HG02571 (cell line): ENCODE measurements at regions not wholly inside any gene's neighbourhood (a gene's known extent, or its start where the extent isn't known, plus 50 kb on each side); places are given as distances from the start of the nearest gene placed in this dataset.
"Not testable (repeated sequence)": the region's sequence is repeated elsewhere in the genome, so short reads cannot be mapped to it uniquely, and the experiment has no call there.

ENCODE experiments used
- ATAC-seq: cut with Tn5 transposase; IDR thresholded peaks from one replicate; pipeline ENCODE4 v1.9.1; 2021; ENCODE audit warnings: mild to moderate bottlenecking, moderate library complexity; ENCODE audit not compliant: unreplicated experiment

DNA sequence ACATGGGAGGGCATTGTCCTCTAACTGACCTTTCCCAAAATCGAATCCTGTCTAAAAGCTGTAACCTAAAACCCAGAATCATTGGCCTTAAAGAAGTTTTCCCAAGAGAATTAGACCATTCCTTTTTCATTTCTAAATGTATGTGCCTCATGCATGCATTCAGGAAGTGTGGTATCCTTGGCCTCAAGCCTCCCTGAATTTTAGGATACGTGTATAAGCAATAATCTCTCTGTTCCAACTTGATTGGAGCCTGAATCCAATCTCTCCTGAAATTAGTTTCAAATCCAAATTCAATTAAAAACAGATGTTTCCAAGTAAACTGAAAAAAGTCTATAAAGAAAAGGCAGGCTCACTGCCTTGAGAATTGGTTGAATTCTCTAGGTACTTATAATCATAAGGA is 86.0 kb upstream of the VEPH1 start:
- ATAC-seq: no peak

GRCh38 chr3:157588386-157589060 is 85.3 kb upstream of the VEPH1 start:
- no peak for ATAC-seq

GRCh38 chr3:157586293-157586692 is 83.1 kb upstream of the VEPH1 start:
- ATAC-seq: no peak

GRCh38 chr3:157585386-157585785 is 82.2 kb upstream of the VEPH1 start:
- ATAC-seq: no peak

DNA sequence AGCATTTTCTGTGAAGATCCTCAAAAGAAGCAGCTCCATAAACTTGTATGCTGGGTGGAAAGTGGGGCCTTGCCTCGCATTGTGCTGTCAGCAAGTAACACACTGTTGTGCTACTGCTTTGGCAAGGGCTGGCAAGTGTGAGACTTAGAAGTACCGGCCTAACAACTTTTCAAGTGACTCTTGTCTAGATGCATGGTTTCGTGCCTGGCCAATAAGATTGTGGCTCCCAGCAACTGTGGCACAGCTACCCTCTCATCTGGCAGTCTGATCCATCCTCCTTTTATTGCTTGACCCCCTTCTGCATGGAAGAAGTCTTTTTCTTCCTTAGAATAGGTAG is 79.4 kb upstream of the VEPH1 start:
- no peak for ATAC-seq

DNA sequence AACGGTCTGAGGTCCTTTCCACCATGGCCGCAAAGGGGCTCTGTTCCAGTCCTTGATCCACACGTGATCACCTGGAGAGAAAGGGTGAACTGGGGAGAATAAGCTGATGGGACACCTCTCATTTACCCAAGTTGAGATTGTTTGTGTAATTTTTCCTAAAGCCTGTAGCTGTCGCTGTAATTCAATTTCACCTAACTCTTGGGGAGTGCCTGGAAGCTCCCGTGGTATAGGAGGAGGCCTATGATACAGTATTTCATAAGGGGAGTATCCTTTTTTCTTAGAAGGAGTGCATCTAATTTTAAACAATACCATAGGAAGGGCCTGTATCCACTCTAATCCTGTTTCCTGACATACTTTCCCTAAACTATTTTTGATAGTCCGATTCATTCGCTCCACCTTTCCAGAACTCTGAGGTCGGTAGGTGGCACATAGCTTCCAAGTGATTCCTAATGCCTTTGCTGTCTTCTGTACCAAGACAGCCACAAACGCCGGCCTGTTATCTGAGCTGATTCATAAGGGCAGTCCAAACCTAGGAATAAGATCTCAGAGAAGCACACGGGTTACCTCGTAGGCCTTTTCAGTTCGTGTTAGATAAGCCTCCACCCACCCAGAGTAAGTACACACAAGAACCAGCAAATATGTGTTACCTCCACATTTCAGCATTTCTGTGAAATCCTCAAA is 78.9 kb upstream of the VEPH1 start:
- ATAC-seq: not testable (repeated sequence)

DNA sequence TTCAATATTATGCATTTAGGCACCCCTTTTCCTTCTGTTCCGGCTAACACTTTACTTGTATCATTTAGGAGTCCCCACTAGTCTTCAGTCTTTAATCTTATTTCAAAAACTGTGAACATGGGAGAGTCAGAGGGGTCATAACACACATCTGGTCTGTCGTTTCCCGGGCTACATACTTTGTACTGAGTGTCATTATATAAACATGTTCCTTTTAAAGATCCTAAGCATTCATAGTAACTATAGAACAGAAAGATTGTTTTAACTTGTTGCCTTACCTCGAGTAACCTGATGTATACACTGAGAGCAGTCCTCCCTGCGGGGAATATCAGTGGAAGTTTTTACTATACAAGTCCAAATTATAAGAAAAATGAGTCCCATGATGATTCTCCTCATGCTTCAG is 78.2 kb upstream of the VEPH1 start:
- ATAC-seq: no peak

DNA sequence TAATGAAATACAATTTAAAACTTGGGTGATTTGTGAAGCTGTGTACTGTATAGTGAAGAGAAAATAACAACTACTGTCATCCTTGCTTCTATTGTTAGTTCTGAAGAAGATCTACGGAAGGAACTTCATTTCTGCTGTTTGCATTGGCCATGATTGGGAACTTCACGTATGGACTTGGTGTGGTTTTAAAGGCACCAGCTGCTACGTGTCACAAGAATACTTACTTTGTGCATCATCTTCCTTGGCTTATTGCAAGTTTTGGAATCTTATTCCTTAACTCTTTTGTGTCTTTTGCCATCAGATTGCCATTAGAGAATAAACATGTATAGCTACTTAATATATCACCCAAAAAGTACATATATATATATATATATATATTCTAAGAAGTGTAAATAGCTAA is 75.0 kb upstream of the VEPH1 start:
- no peak for ATAC-seq

- ATAC-seq: no peak
Measured at GRCh38 chr3:157574531-157574930, 71.3 kb upstream of the VEPH1 start.

DNA sequence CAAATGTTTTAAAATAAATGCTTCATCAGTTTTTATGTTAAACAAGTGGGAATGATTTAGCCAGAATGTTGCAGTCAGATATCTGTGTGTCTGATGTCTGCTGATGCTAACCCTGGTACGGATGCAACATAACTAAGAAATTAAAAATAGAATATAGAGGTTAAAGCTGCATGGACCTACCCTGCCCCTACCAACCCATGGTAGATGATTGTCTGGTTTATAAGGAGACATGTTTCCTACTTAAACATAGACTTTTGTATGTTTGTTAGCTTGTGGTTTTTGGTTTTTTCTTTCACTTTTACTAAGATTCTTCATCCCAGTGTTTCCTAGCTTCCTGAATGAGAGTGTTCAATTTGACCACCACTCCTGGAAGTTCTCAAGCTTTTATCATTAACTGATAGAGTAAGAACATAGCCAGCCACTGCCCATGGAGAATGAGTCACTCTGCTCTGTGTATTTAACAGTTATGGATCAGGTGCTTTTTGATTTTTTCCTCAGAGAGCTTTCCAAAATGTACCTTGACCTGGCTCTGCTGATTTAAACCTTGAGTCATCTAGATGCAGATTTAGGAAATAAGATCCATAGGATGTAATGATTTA is 70.7 kb upstream of the VEPH1 start:
- ATAC-seq: no peak

DNA sequence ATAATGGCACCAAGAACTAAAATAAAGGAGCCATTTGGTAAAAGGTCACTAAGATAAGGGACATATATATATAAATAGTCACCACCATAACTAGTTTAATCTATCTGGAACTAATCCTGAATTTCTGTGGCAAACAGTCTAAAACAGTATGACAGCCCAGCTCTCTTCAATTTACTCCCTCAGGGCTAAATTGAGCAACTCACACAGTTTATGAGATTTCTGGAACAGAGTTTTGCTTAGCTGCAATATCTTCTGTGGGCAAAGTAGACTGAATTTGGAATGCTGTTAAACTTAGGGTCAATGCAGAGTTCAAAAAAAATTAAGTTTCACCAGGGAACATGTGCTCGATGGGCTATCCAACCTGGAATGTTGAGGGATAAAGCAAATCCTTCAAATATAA is 70.1 kb upstream of the VEPH1 start:
- no peak for ATAC-seq

DNA sequence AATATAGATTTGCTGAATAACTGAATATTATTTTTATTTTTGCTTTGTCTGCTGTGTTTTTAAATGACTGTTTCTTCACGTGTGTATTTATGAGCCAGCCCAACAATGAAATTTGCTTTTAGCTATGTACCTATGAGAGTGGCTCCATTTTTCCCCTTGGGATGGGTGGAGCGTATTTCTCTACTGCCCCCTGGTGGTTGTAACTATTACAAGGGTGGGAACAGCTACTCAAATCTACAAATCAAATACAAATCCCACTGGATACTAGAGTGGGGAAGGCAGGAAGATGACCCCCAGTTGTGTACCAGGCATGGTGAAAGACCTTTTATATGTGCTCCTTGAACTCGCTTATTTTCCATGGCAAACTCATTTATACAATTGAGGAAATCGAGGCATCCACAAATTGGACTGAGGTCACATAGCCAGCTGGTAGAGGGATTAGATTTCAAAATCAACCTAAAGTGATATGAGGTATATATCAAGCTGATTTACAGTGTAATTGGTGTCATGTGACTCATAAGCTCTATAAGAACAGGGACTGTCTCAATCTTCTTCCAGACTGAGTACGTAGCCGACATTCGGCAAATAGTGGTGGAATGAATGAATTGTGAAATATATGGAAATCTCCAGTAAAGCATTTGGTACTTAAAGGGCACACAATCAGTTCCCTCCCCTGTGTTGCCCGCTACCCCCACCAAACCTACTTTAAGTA is 69.5 kb upstream of the VEPH1 start:
- peak; percentile 59 for ATAC-seq

GRCh38 chr3:157566596-157566995 is 63.4 kb upstream of the VEPH1 start:
- ATAC-seq: no peak

GRCh38 chr3:157559401-157559800 is 56.2 kb upstream of the VEPH1 start:
- no peak for ATAC-seq
